MCF 10A (cell line): ENCODE measurements at regions not wholly inside any gene's neighbourhood (a gene's known extent, or its start where the extent isn't known, plus 50 kb on each side); places are given as distances from the start of the nearest gene placed in this dataset.
A peak's percentile ranks its signal among the peaks of the same experiment; 100 is the strongest.
"Not testable (repeated sequence)": the region's sequence is repeated elsewhere in the genome, so short reads cannot be mapped to it uniquely, and the experiment has no call there.

Experiments
- BruUV-seq: library from RNA; stranded (reverse); fragments of 400-500 nt; replicated peaks from 2 replicates; lab custom pipeline; 2021; lab: Mats Ljungman, UMichigan
- CTCF ChIA-PET: fragments of 300-600 bp; sonication (Branson Sonifier 250); formaldehyde crosslinking; extraction: SDS; loops from one replicate; lab custom pipeline; 2021; ENCODE audit warnings: antibody characterized with exemption, inconsistent platforms; lab: Yijun Ruan, JAX
- POLR2A ChIA-PET: fragments of 300-600, 350-650 bp; sonication (Branson Sonifier 250); formaldehyde crosslinking; extraction: SDS; loops from one replicate; lab custom pipeline; 2020; ENCODE audit warnings: antibody characterized with exemption, inconsistent platforms; lab: Yijun Ruan, JAX
- DNase-seq: peaks from one replicate; pipeline ENCODE4 v3.0.0-alpha.2; 2018; ENCODE audit not compliant: unreplicated experiment
- H3K27ac Mint-ChIP-seq: one replicate; pipeline ENCODE4 v1.8.0; 2022; ENCODE audit warnings: mild to moderate bottlenecking, low read depth, mixed read lengths; ENCODE audit not compliant: unreplicated experiment
- H3K27me3 Mint-ChIP-seq: one replicate; pipeline ENCODE4 v1.8.0; 2022; ENCODE audit warnings: mixed read lengths; ENCODE audit not compliant: insufficient read depth, unreplicated experiment
- H3K36me3 Mint-ChIP-seq: one replicate; pipeline ENCODE4 v1.8.0; 2022; ENCODE audit warnings: mild to moderate bottlenecking, moderate library complexity, mixed read lengths; ENCODE audit not compliant: insufficient read depth, unreplicated experiment
- H3K4me1 Mint-ChIP-seq: one replicate; pipeline ENCODE4 v1.8.0; 2022; ENCODE audit warnings: mixed read lengths; ENCODE audit not compliant: insufficient read depth, unreplicated experiment
- H3K4me3 Mint-ChIP-seq: one replicate; pipeline ENCODE4 v1.8.0; 2022; ENCODE audit warnings: mild to moderate bottlenecking, moderate library complexity, mixed read lengths; ENCODE audit not compliant: unreplicated experiment
- H3K9me3 Mint-ChIP-seq: one replicate; pipeline ENCODE4 v1.8.0; 2022; ENCODE audit warnings: mixed read lengths; ENCODE audit not compliant: unreplicated experiment
- intact Hi-C: fragments of 100-400 bp; cut with micrococcal nuclease; formaldehyde crosslinking; loops from 2 replicates; pipeline ENCODE4 v1.14.1; 2022
- TF ChIP-seq, protein P1 (sequence below): fragments of 200-600 bp; IDR thresholded peaks from one replicate; pipeline ENCODE4 v1.8.0; 2022; ENCODE audit warnings: antibody characterized with exemption, mild to moderate bottlenecking; ENCODE audit not compliant: unreplicated experiment

DNA sequence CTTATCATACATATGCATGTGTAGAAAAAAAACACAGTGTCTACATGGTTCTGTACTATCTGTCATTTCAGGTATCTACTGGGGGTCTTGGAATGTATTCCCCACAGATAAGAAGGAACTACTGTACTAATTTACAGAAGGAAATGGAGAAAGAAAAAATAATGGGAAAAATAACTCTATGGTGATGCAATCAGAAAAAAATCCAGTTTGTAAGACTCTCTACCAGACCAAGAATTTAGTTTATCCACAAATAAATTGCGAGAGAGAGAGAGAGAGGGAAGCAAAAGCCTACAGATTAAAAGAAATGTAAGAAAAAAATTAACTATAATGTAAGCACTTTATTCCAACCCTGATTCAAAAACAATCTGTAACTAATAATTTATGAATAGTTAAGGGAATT lies 708.6 kb upstream of the ZNF608 start:
- H3K27ac Mint-ChIP-seq: no peak overlapping the region
- H3K36me3 Mint-ChIP-seq: no peaks in the 10 kb centered on the region
- no TSS peak for BruUV-seq
- intact Hi-C loops: no loop called here
- H3K27me3 Mint-ChIP-seq: no peaks in the 10 kb centered on the region
- peaks cover 26% of the 10 kb centered on the region for H3K4me1 Mint-ChIP-seq
- no peak overlapping the region for H3K4me3 Mint-ChIP-seq
- DNase-seq: no peak
- CTCF ChIA-PET: no interaction called here
- peaks cover 16% of the 10 kb centered on the region for H3K9me3 Mint-ChIP-seq
- TF ChIP-seq, protein P1, sequence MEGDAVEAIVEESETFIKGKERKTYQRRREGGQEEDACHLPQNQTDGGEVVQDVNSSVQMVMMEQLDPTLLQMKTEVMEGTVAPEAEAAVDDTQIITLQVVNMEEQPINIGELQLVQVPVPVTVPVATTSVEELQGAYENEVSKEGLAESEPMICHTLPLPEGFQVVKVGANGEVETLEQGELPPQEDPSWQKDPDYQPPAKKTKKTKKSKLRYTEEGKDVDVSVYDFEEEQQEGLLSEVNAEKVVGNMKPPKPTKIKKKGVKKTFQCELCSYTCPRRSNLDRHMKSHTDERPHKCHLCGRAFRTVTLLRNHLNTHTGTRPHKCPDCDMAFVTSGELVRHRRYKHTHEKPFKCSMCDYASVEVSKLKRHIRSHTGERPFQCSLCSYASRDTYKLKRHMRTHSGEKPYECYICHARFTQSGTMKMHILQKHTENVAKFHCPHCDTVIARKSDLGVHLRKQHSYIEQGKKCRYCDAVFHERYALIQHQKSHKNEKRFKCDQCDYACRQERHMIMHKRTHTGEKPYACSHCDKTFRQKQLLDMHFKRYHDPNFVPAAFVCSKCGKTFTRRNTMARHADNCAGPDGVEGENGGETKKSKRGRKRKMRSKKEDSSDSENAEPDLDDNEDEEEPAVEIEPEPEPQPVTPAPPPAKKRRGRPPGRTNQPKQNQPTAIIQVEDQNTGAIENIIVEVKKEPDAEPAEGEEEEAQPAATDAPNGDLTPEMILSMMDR: no peak
- POLR2A ChIA-PET: no interaction called here

DNA sequence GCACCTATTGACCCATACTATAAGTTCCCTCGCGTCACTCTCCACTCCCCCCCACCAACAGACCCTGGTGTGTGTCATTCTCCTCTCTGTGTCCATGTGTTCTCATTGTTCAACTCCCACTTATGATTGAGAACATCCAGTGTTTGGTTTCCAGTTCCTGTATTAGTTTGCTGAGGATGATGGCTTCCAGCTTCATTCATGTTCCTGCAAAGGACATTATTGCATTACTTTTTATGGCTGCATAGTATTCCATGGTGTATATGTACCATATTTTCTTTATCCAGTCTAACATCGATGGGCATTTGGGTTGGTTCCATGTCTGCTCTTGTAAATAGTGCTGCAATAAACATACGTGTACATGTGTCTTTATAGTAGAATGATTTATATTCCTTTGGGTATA lies 709.6 kb upstream of the ZNF608 start:
- intact Hi-C loops, H3K27me3 Mint-ChIP-seq, CTCF ChIA-PET, DNase-seq, H3K4me3 Mint-ChIP-seq, BruUV-seq, H3K27ac Mint-ChIP-seq, H3K36me3 Mint-ChIP-seq: not testable (repeated sequence)
- POLR2A ChIA-PET: interaction anchor here (0.6 kb wide), 1 partner anchor 26 kb away, joined by 3 read pairs; no protein-coding TSS in a partner anchor
- H3K9me3 Mint-ChIP-seq: peaks cover 16% of the 10 kb centered on the region
- peaks cover 22% of the 10 kb centered on the region for H3K4me1 Mint-ChIP-seq

DNA sequence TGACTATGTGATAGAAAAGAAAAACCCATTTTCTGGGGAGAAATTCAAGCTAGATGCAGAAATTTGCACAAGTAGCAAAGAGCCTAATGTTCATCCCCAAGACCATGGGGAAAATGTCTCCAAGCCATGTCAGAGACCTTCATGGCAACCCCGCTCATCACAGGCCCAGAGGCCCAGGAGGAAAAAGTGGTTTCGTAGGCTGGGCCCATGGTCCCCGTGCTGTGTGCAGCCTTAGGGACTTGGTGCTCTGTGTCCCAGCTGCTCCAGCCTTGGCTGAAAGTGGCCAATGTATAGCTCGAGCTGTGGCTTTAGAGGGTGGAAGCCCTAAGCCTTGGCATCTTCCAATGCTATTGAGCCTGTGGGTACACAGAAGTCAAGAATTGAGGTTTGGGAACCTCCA lies 711.2 kb upstream of the ZNF608 start:
- ChIA-PET CTCF (no interaction called here), POLR2A (no interaction called here)
- TF ChIP-seq, protein P1: no peak
- Mint-ChIP-seq H3K4me1 (peaks cover 20% of the 10 kb centered on the region), H3K27me3 (no peaks in the 10 kb centered on the region), H3K9me3 (peaks cover 16% of the 10 kb centered on the region), H3K27ac (no peak overlapping the region), H3K36me3 (no peaks in the 10 kb centered on the region), H3K4me3 (no peak overlapping the region)
- intact Hi-C loops: no loop called here
- DNase-seq: no peak
- BruUV-seq: no TSS peak

DNA sequence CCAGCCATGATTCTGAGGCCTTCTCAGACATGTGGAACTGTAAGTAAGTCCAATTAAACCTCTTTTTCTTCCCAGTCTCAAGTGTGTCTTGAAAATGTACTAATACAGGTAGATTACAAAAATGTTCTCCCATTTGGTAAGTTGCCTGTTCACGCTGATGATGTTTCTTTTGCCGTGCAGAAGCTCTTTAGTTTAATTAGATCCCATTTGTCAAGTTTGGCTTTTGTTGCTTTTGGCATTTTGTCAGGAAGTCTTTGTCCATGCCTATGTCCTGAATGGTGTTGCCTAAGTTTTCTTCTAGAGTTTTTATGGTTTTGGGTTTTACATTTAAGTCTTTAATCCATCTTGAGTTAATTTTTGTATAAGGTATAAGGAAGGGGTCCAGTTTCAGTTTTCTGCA lies 712.5 kb upstream of the ZNF608 start:
- Mint-ChIP-seq H3K27ac (peak overlapping the region; percentile 26), H3K9me3 (peaks cover 16% of the 10 kb centered on the region), H3K4me1 (peaks cover 27% of the 10 kb centered on the region)
- H3K36me3 Mint-ChIP-seq, BruUV-seq, H3K27me3 Mint-ChIP-seq, CTCF ChIA-PET, H3K4me3 Mint-ChIP-seq, intact Hi-C loops: not testable (repeated sequence)
- peak; percentile 28 for DNase-seq
- POLR2A ChIA-PET: interaction anchor here (0.8 to 2.6 kb wide), 3 partner anchors 12 to 718 kb away, joined by 3 to 12 read pairs (median 3); no protein-coding TSS in a partner anchor

DNA sequence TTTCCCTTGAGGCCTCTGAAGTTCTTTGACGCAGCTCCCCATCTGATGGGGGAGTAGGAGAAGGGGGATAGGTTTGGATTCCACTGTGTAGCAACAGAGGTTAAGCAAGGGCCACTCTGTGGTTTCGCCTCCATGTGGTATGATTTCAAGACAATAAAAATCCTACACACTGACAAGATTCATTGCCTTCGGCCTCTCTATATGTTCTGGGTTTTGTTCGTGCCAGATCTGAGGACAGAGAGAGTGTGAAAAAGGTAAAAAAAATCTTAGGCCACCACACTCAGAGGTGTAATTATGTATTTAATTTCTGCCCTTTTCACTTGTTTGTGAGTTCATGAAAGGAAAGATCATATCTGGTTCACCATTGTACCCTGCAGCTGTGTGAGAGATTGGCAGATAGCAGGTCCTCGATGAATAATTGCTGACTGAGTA lies 715.2 kb upstream of the ZNF608 start:
- DNase-seq: peak; percentile 9
- intact Hi-C loops: no loop called here
- TF ChIP-seq, protein P1: no peak
- H3K4me1 Mint-ChIP-seq: peaks cover 21% of the 10 kb centered on the region
- no peak overlapping the region for H3K4me3 Mint-ChIP-seq
- no peaks in the 10 kb centered on the region for H3K27me3 Mint-ChIP-seq
- CTCF ChIA-PET: interaction anchor here (0.6 kb wide), 1 partner anchor 275 kb away, joined by 7 read pairs; no protein-coding TSS in a partner anchor
- BruUV-seq: no TSS peak
- no peak overlapping the region for H3K27ac Mint-ChIP-seq
- POLR2A ChIA-PET: no interaction called here
- peaks cover 16% of the 10 kb centered on the region for H3K9me3 Mint-ChIP-seq
- H3K36me3 Mint-ChIP-seq: no peaks in the 10 kb centered on the region
